IMR-90 (cell line): ENCODE measurements at regions not wholly inside any gene's neighbourhood (a gene's known extent, or its start where the extent isn't known, plus 50 kb on each side); places are given as distances from the start of the nearest gene placed in this dataset.

Source experiments
- ATAC-seq: fragments of 200-7000 bp; cut with Tn5 transposase; 2 replicates; pipeline ENCODE4 v1.9.1; 2020; ENCODE audit warnings: low read depth, mild to moderate bottlenecking, moderate library complexity
- BruUV-seq: library from RNA; stranded (reverse); fragments of 400-500 nt; replicated peaks from 2 replicates; lab custom pipeline; 2021; lab: Mats Ljungman, UMichigan
- CTCF ChIA-PET: fragments of 300-600 bp; formaldehyde crosslinking; extraction: SDS; loops from one replicate; lab custom pipeline; 2021; ENCODE audit warnings: antibody characterized with exemption; lab: Yijun Ruan, JAX
- POLR2A ChIA-PET: fragments of 300-600 bp; sonication (Branson Sonifier 250); formaldehyde crosslinking; loops from one replicate; lab custom pipeline; 2022; ENCODE audit warnings: antibody characterized with exemption; ENCODE audit not compliant: unreplicated experiment; lab: Charles Lee
- DNase-seq: peaks from one replicate; pipeline ENCODE4 v3.0.0; 2013
- H2AFZ ChIP-seq: replicated peaks from 2 replicates; pipeline ENCODE3; 2013; ENCODE audit warnings: low read length, mild to moderate bottlenecking; ENCODE audit not compliant: poor library complexity
- H2AK5ac ChIP-seq: 2 replicates; pipeline ENCODE4 v1.6.1; 2013; ENCODE audit warnings: low read depth, low read length, inconsistent platforms
- H2AK9ac ChIP-seq: replicated peaks from 2 replicates; pipeline ENCODE3; 2013; ENCODE audit warnings: mild to moderate bottlenecking, low read depth, low read length, moderate library complexity; ENCODE audit not compliant: poor library complexity
- H2BK120ac ChIP-seq: 2 replicates; pipeline ENCODE4 v1.6.1; 2013; ENCODE audit warnings: low read depth, low read length, inconsistent platforms
- H2BK15ac ChIP-seq: 3 replicates; pipeline ENCODE4 v1.6.1; 2013; ENCODE audit warnings: low read depth, low read length, inconsistent platforms
- H2BK20ac ChIP-seq: 2 replicates; pipeline ENCODE4 v1.6.1; 2013; ENCODE audit warnings: low read depth, mild to moderate bottlenecking, inconsistent platforms, low read length, moderate library complexity
- H2BK5ac ChIP-seq: 2 replicates; pipeline ENCODE4 v1.6.1; 2013; ENCODE audit warnings: mild to moderate bottlenecking, low read depth, low read length, inconsistent platforms; ENCODE audit not compliant: poor library complexity, severe bottlenecking
- H3K14ac ChIP-seq: replicated peaks from 2 replicates; pipeline ENCODE4 v1.6.1; 2013; ENCODE audit warnings: low read depth, low read length, inconsistent platforms
- H3K18ac ChIP-seq: 2 replicates; pipeline ENCODE4 v1.6.1; 2013; ENCODE audit warnings: low read depth, low read length, control low read depth
- H3K23ac ChIP-seq: 2 replicates; pipeline ENCODE4 v1.6.1; 2013; ENCODE audit warnings: low read depth, low read length, inconsistent platforms
- H3K27ac ChIP-seq: 2 replicates; pipeline ENCODE4 v1.5.1; 2013; ENCODE audit warnings: mild to moderate bottlenecking, control low read depth, low read length; ENCODE audit not compliant: insufficient read depth
- H3K27me3 ChIP-seq: 2 replicates; pipeline ENCODE4 v1.6.1; 2013; ENCODE audit warnings: low read length; ENCODE audit not compliant: control insufficient read depth, insufficient read depth
- H3K36me3 ChIP-seq: 2 replicates; pipeline ENCODE4 v1.6.1; 2013; ENCODE audit warnings: low read length, mixed read lengths; ENCODE audit not compliant: control insufficient read depth, insufficient read depth
- H3K4ac ChIP-seq: 2 replicates; pipeline ENCODE4 v1.6.1; 2013; ENCODE audit warnings: low read depth, low read length, inconsistent platforms
- H3K4me1 ChIP-seq: 2 replicates; pipeline ENCODE4 v1.6.1; 2013; ENCODE audit warnings: low read length, mixed read lengths; ENCODE audit not compliant: control insufficient read depth, insufficient read depth
- H3K4me2 ChIP-seq: 2 replicates; pipeline ENCODE4 v1.6.1; 2013; ENCODE audit warnings: low read depth, mild to moderate bottlenecking, control low read depth, low read length, moderate library complexity
- H3K4me3 ChIP-seq: 2 replicates; pipeline ENCODE4 v1.5.1; 2013; ENCODE audit warnings: low read depth, mild to moderate bottlenecking, control low read depth, low read length, moderate library complexity; ENCODE audit not compliant: insufficient read depth
- H3K56ac ChIP-seq: 2 replicates; pipeline ENCODE4 v1.6.1; 2013; ENCODE audit warnings: low read length, inconsistent platforms; ENCODE audit not compliant: insufficient read depth; ENCODE audit errors: extremely low read depth
- H3K79me1 ChIP-seq, 2 experiments: 2 replicates each; pipeline ENCODE4 v1.6.1; 2013; ENCODE audit warnings: low read length in 2 of 2, inconsistent platforms in 1 of 2, low read depth in 1 of 2
- H3K9ac ChIP-seq: 2 replicates; pipeline ENCODE4 v1.6.1; 2013; ENCODE audit warnings: low read depth, low read length, control low read depth
- H3K9me1 ChIP-seq: 2 replicates; pipeline ENCODE4 v1.6.1; 2013; ENCODE audit warnings: low read length, inconsistent platforms; ENCODE audit not compliant: insufficient read depth
- H3K9me3 ChIP-seq: 2 replicates; pipeline ENCODE4 v1.6.1; 2013; ENCODE audit warnings: low read length; ENCODE audit not compliant: control insufficient read depth, insufficient read depth
- H4K20me1 ChIP-seq: 2 replicates; pipeline ENCODE4 v1.6.1; 2013; ENCODE audit warnings: low read length, inconsistent platforms; ENCODE audit not compliant: insufficient read depth
- H4K5ac ChIP-seq: 2 replicates; pipeline ENCODE4 v1.6.1; 2013; ENCODE audit warnings: mild to moderate bottlenecking, low read depth, low read length, control low read depth
- H4K8ac ChIP-seq, 2 experiments: 2 replicates each; pipeline ENCODE4 v1.6.1; 2013; ENCODE audit warnings: low read depth in 2 of 2, low read length in 2 of 2, control low read depth in 1 of 2, inconsistent platforms in 1 of 2
- H4K91ac ChIP-seq: 2 replicates; pipeline ENCODE4 v1.6.1; 2013; ENCODE audit warnings: low read depth, low read length, inconsistent platforms; ENCODE audit not compliant: insufficient read depth
- BHLHE40 ChIP-seq: fragments of 150-350 bp; IDR thresholded peaks from 2 replicates; pipeline ENCODE4 v1.6.1; 2016; ENCODE audit warnings: mild to moderate bottlenecking, low read depth, low read length
- CEBPB ChIP-seq: IDR thresholded peaks from 2 replicates; pipeline ENCODE4 v1.6.1; 2012; ENCODE audit warnings: low read depth, low read length, improper control_type of control experiment
- CHD1 ChIP-seq: IDR thresholded peaks from 2 replicates; pipeline ENCODE4 v1.6.1; 2012; ENCODE audit warnings: low read depth, low read length, improper control_type of control experiment
- FOS ChIP-seq: fragments of 150-350 bp; IDR thresholded peaks from 2 replicates; pipeline ENCODE4 v1.6.1; 2016; ENCODE audit warnings: low read depth, low read length
- MAFK ChIP-seq: IDR thresholded peaks from 2 replicates; pipeline ENCODE4 v1.6.1; 2012; ENCODE audit warnings: low read depth, low read length, improper control_type of control experiment
- MAZ ChIP-seq: IDR thresholded peaks from 2 replicates; pipeline ENCODE4 v1.6.1; 2012; ENCODE audit warnings: low read depth, mild to moderate bottlenecking, low read length, improper control_type of control experiment, moderate library complexity, borderline replicate concordance
- NFE2L2 ChIP-seq: fragments of 150-350 bp; IDR thresholded peaks from 2 replicates; pipeline ENCODE4 v1.6.1; 2016; ENCODE audit warnings: low read depth, mild to moderate bottlenecking, low read length
- POLR2A ChIP-seq: IDR thresholded peaks from 2 replicates; pipeline ENCODE4 v1.6.1; 2012; ENCODE audit warnings: mild to moderate bottlenecking, low read depth, low read length
- RAD21 ChIP-seq: IDR thresholded peaks from 2 replicates; pipeline ENCODE4 v1.6.1; 2012; ENCODE audit warnings: low read length, improper control_type of control experiment
- RCOR1 ChIP-seq: IDR thresholded peaks from 2 replicates; pipeline ENCODE4 v1.6.1; 2012; ENCODE audit warnings: mild to moderate bottlenecking, low read length, improper control_type of control experiment; ENCODE audit not compliant: insufficient replicate concordance
- RFX5 ChIP-seq: IDR thresholded peaks from 2 replicates; pipeline ENCODE4 v1.8.0; 2012; ENCODE audit warnings: low read depth, mild to moderate bottlenecking, low read length, moderate library complexity
- SMC3 ChIP-seq: fragments of 150-350 bp; IDR thresholded peaks from 2 replicates; pipeline ENCODE4 v1.6.1; 2016; ENCODE audit warnings: low read depth, mild to moderate bottlenecking, antibody characterized with exemption, low read length, moderate library complexity
- WGBS, 2 experiments: methylation state at CpG; one replicate each; pipeline versions ENCODE4 v1.1.5 to v1.1.7; 2013; ENCODE audit warnings: missing lambda C conversion rate in 2 of 2; ENCODE audit not compliant: insufficient read length in 1 of 2; ENCODE audit errors: extremely low coverage in 2 of 2; 5-methylcytosine and 5-hydroxymethylcytosine counted together
- dilution Hi-C: fragments of 300-500 bp; cut with HindIII; formaldehyde crosslinking; loops from one replicate; pipeline ENCODE4 v1.14.3; 2018; ENCODE audit warnings: low sequenced_read_pairs; ENCODE audit not compliant: unreplicated experiment
- in situ Hi-C: fragments of 300-500 bp; cut with MboI; formaldehyde crosslinking; loops from 3 replicates; pipeline ENCODE4 v1.14.3; 2019; ENCODE audit warnings: low sequenced_read_pairs, inconsistent platforms, mixed read lengths
- intact Hi-C: fragments of 100-400 bp; cut with micrococcal nuclease; formaldehyde crosslinking; loops from 2 replicates; pipeline ENCODE4 v1.10.0; 2022
- TF ChIP-seq, protein P1 (sequence below): fragments of 150-350 bp; IDR thresholded peaks from 2 replicates; pipeline ENCODE4 v1.6.1; 2017; ENCODE audit warnings: mild to moderate bottlenecking, antibody characterized with exemption, low read length, low read depth
- TF ChIP-seq, protein P2 (sequence below): fragments of 150-350 bp; IDR thresholded peaks from 2 replicates; pipeline ENCODE4 v1.6.1; 2016; ENCODE audit warnings: low read depth, mild to moderate bottlenecking, low read length, moderate library complexity, borderline replicate concordance

DNA sequence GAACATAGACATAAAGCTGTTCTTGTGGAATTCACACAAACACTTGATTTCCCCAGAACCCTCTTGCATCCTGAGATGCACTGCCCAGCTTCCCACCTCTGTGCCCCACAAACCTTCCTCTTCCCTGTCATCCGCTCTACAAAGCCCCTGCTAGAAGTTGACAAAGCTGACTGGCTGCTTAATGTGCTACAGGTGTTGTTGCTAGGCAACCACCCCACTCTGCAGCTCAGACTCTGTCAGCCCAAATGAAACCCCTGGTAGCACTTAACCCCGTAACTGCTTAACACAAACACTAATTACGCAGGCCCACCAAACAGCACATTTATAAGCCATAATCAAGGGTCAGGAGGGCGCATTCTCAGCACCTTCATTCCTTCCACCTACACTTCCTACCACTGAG, 172.0 kb upstream of the CADM1 start:
- peak overlapping the region; percentile 72 for H4K5ac ChIP-seq
- no peak overlapping the region for H3K9ac ChIP-seq
- H3K56ac ChIP-seq: peak overlapping the region; percentile 86; the same call in 1 of the 2 replicates
- peak overlapping the region; percentile 93 for H3K14ac ChIP-seq
- DNase-seq (no peak), ATAC-seq (no peak)
- peaks cover 21% of the 10 kb centered on the region for H3K4me1 ChIP-seq
- TF ChIP-seq CEBPB: no peak
- no peak for TF ChIP-seq MAZ
- TF ChIP-seq RCOR1: no peak
- no peak for TF ChIP-seq BHLHE40
- TF ChIP-seq SMC3: no peak
- no peak for TF ChIP-seq NFE2L2
- TF ChIP-seq RFX5: no peak
- TF ChIP-seq, protein P1, sequence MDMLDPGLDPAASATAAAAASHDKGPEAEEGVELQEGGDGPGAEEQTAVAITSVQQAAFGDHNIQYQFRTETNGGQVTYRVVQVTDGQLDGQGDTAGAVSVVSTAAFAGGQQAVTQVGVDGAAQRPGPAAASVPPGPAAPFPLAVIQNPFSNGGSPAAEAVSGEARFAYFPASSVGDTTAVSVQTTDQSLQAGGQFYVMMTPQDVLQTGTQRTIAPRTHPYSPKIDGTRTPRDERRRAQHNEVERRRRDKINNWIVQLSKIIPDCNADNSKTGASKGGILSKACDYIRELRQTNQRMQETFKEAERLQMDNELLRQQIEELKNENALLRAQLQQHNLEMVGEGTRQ: no peak
- TF ChIP-seq FOS: no peak
- no peak for TF ChIP-seq RAD21
- no peak for TF ChIP-seq MAFK
- no peak for TF ChIP-seq POLR2A
- no peak for TF ChIP-seq CHD1
- TF ChIP-seq, protein P2, sequence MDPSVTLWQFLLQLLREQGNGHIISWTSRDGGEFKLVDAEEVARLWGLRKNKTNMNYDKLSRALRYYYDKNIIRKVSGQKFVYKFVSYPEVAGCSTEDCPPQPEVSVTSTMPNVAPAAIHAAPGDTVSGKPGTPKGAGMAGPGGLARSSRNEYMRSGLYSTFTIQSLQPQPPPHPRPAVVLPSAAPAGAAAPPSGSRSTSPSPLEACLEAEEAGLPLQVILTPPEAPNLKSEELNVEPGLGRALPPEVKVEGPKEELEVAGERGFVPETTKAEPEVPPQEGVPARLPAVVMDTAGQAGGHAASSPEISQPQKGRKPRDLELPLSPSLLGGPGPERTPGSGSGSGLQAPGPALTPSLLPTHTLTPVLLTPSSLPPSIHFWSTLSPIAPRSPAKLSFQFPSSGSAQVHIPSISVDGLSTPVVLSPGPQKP: no peak
- WGBS, 2 experiments: 80% methylated on average over 1 of the region's 4 CpGs; no CpG with 5 or more reads in 1 of the 2 experiments
- CTCF ChIA-PET: interaction anchor here (0.9 kb wide), 1 partner anchor 17 kb away, joined by 3 read pairs; no protein-coding TSS in a partner anchor
- no peaks in the 10 kb centered on the region for H3K36me3 ChIP-seq
- H3K18ac ChIP-seq: peak overlapping the region; percentile 83
- H3K23ac ChIP-seq: peak overlapping the region; percentile 95
- peak overlapping the region; percentile 99 for H2BK120ac ChIP-seq
- no peaks in the 10 kb centered on the region; a peak in 1 of 4 replicates for H3K79me1 ChIP-seq
- H3K27me3 ChIP-seq: no peaks in the 10 kb centered on the region
- H2AK5ac ChIP-seq: peak overlapping the region; percentile 98
- peak overlapping the region; percentile 96 for H2BK20ac ChIP-seq
- intact Hi-C loops: loop anchor here (2.0 to 10.0 kb wide), 3 partner anchors 53 to 341 kb away; partner anchors contain the start of gene CADM1
- H2AFZ ChIP-seq: peak overlapping the region; percentile 72
- H3K4me2 ChIP-seq: peak overlapping the region; percentile 21
- H3K9me1 ChIP-seq: peaks cover 20% of the 10 kb centered on the region
- H3K4me3 ChIP-seq: no peak overlapping the region
- no peaks in the 10 kb centered on the region for H3K9me3 ChIP-seq
- H3K27ac ChIP-seq: peak overlapping the region; percentile 88
- H2AK9ac ChIP-seq: peak overlapping the region; percentile 26
- H4K20me1 ChIP-seq: no peaks in the 10 kb centered on the region
- peak overlapping the region; percentile 87 to 92 for H4K8ac ChIP-seq
- dilution Hi-C loops: no loop called here
- H2BK5ac ChIP-seq: peak overlapping the region; percentile 82
- no TSS peak for BruUV-seq
- H2BK15ac ChIP-seq: peak overlapping the region; percentile 61; the same call in 2 of the 3 replicates
- POLR2A ChIA-PET: no interaction called here
- H4K91ac ChIP-seq: peak overlapping the region; percentile 98
- in situ Hi-C loops: no loop called here
- H3K4ac ChIP-seq: peak overlapping the region; percentile 98
